ENCODE measurements at regions not wholly inside any gene's neighbourhood (a gene's known extent, or its start where the extent isn't known, plus 50 kb on each side); places are given as distances from the start of the nearest gene placed in this dataset.
"Not testable (repeated sequence)": the region's sequence is repeated elsewhere in the genome, so short reads cannot be mapped to it uniquely, and the experiment has no call there.

- FAIRE-seq = not testable (repeated sequence)
These were observed 346.0 kb downstream of the CNTNAP3B start for GRCh38 chr9:41783070-41783810.

GRCh38 chr9:41781899-41782298, 347.3 kb downstream of the CNTNAP3B start:
- DNase-seq (ENCODE audit: low read depth, low spot score); FAIRE-seq; H3K4me1 ChIP-seq (ENCODE audit: control insufficient read depth, extremely low read depth, insufficient read depth, low read length); H3K4me2 ChIP-seq (ENCODE audit: control insufficient read depth, extremely low read depth, insufficient read depth, low read depth, low read length); H4K20me1 ChIP-seq (ENCODE audit: control insufficient read depth, extremely low read depth, insufficient read depth, low read length); H3K9me3 ChIP-seq (ENCODE audit: control insufficient read depth, low read depth, low read length); H2AFZ ChIP-seq (ENCODE audit: control insufficient read depth, low read length); dilution Hi-C loops (cut with MboI; ENCODE audit: extremely low pct_ligation_motif_present, low sequenced_read_pairs); H3K4me3 ChIP-seq (ENCODE audit: control insufficient read depth in 2 of 3, extremely low read depth in 1 of 3, insufficient read depth in 2 of 3, low read depth in 1 of 3, low read length in 3 of 3); H3K27me3 ChIP-seq (ENCODE audit: control insufficient read depth, extremely low read depth, insufficient read depth, low read length); H3K36me3 ChIP-seq (ENCODE audit: control insufficient read depth in 2 of 2, extremely low read depth in 1 of 2, insufficient read depth in 2 of 2, low read length in 2 of 2); H3K9me1 ChIP-seq (ENCODE audit: control insufficient read depth, extremely low read depth, insufficient read depth, low read length); H3K27ac ChIP-seq (ENCODE audit: control insufficient read depth, insufficient read depth, low read length); H3K79me2 ChIP-seq (ENCODE audit: control insufficient read depth, insufficient read depth, low read length); H3K9ac ChIP-seq (ENCODE audit: control insufficient read depth, extremely low read depth, insufficient read depth, low read length): not testable (repeated sequence)

More at GRCh38 chr9:41783070-41783810, 346.0 kb downstream of the CNTNAP3B start:
- H3K27me3 ChIP-seq (ENCODE audit: control insufficient read depth, extremely low read depth, insufficient read depth, low read length); H3K9me3 ChIP-seq (ENCODE audit: control insufficient read depth, low read depth, low read length); H3K4me3 ChIP-seq (ENCODE audit: control insufficient read depth in 2 of 3, extremely low read depth in 1 of 3, insufficient read depth in 2 of 3, low read depth in 1 of 3, low read length in 3 of 3); H4K20me1 ChIP-seq (ENCODE audit: control insufficient read depth, extremely low read depth, insufficient read depth, low read length); H3K4me2 ChIP-seq (ENCODE audit: control insufficient read depth, extremely low read depth, insufficient read depth, low read depth, low read length); H3K79me2 ChIP-seq (ENCODE audit: control insufficient read depth, insufficient read depth, low read length); H3K4me1 ChIP-seq (ENCODE audit: control insufficient read depth, extremely low read depth, insufficient read depth, low read length); H3K27ac ChIP-seq (ENCODE audit: control insufficient read depth, insufficient read depth, low read length); H2AFZ ChIP-seq (ENCODE audit: control insufficient read depth, low read length); H3K9ac ChIP-seq (ENCODE audit: control insufficient read depth, extremely low read depth, insufficient read depth, low read length); dilution Hi-C loops (cut with MboI; ENCODE audit: extremely low pct_ligation_motif_present, low sequenced_read_pairs); H3K9me1 ChIP-seq (ENCODE audit: control insufficient read depth, extremely low read depth, insufficient read depth, low read length); H3K36me3 ChIP-seq (ENCODE audit: control insufficient read depth in 2 of 2, extremely low read depth in 1 of 2, insufficient read depth in 2 of 2, low read length in 2 of 2); DNase-seq (ENCODE audit: low read depth, low spot score): not testable (repeated sequence)

- H3K4me1 ChIP-seq (ENCODE audit: control insufficient read depth, extremely low read depth, insufficient read depth, low read length); H3K27ac ChIP-seq (ENCODE audit: control insufficient read depth, insufficient read depth, low read length); H4K20me1 ChIP-seq (ENCODE audit: control insufficient read depth, extremely low read depth, insufficient read depth, low read length); H3K79me2 ChIP-seq (ENCODE audit: control insufficient read depth, insufficient read depth, low read length); H3K9me3 ChIP-seq (ENCODE audit: control insufficient read depth, low read depth, low read length); DNase-seq (ENCODE audit: low read depth, low spot score); H3K4me2 ChIP-seq (ENCODE audit: control insufficient read depth, extremely low read depth, insufficient read depth, low read depth, low read length); H3K9me1 ChIP-seq (ENCODE audit: control insufficient read depth, extremely low read depth, insufficient read depth, low read length); dilution Hi-C loops (cut with MboI; ENCODE audit: extremely low pct_ligation_motif_present, low sequenced_read_pairs); H3K36me3 ChIP-seq (ENCODE audit: control insufficient read depth in 2 of 2, extremely low read depth in 1 of 2, insufficient read depth in 2 of 2, low read length in 2 of 2); H3K9ac ChIP-seq (ENCODE audit: control insufficient read depth, extremely low read depth, insufficient read depth, low read length); H2AFZ ChIP-seq (ENCODE audit: control insufficient read depth, low read length); H3K4me3 ChIP-seq (ENCODE audit: control insufficient read depth in 2 of 3, extremely low read depth in 1 of 3, insufficient read depth in 2 of 3, low read depth in 1 of 3, low read length in 3 of 3); FAIRE-seq; H3K27me3 ChIP-seq (ENCODE audit: control insufficient read depth, extremely low read depth, insufficient read depth, low read length): not testable (repeated sequence)
These were observed 349.3 kb downstream of the CNTNAP3B start for GRCh38 chr9:41779897-41780406.

GRCh38 chr9:41779192-41779591, 350.0 kb downstream of the CNTNAP3B start:
- H3K9me3 ChIP-seq (ENCODE audit: control insufficient read depth, low read depth, low read length); H3K9me1 ChIP-seq (ENCODE audit: control insufficient read depth, extremely low read depth, insufficient read depth, low read length); H3K27ac ChIP-seq (ENCODE audit: control insufficient read depth, insufficient read depth, low read length); DNase-seq (ENCODE audit: low read depth, low spot score); FAIRE-seq; H3K4me1 ChIP-seq (ENCODE audit: control insufficient read depth, extremely low read depth, insufficient read depth, low read length); H3K27me3 ChIP-seq (ENCODE audit: control insufficient read depth, extremely low read depth, insufficient read depth, low read length); H3K4me3 ChIP-seq (ENCODE audit: control insufficient read depth in 2 of 3, extremely low read depth in 1 of 3, insufficient read depth in 2 of 3, low read depth in 1 of 3, low read length in 3 of 3); H4K20me1 ChIP-seq (ENCODE audit: control insufficient read depth, extremely low read depth, insufficient read depth, low read length); H3K4me2 ChIP-seq (ENCODE audit: control insufficient read depth, extremely low read depth, insufficient read depth, low read depth, low read length); H3K79me2 ChIP-seq (ENCODE audit: control insufficient read depth, insufficient read depth, low read length); H3K36me3 ChIP-seq (ENCODE audit: control insufficient read depth in 2 of 2, extremely low read depth in 1 of 2, insufficient read depth in 2 of 2, low read length in 2 of 2); H2AFZ ChIP-seq (ENCODE audit: control insufficient read depth, low read length); H3K9ac ChIP-seq (ENCODE audit: control insufficient read depth, extremely low read depth, insufficient read depth, low read length); dilution Hi-C loops (cut with MboI; ENCODE audit: extremely low pct_ligation_motif_present, low sequenced_read_pairs): not testable (repeated sequence)

- H3K4me2 ChIP-seq (ENCODE audit: control insufficient read depth, extremely low read depth, insufficient read depth, low read depth, low read length); H3K4me1 ChIP-seq (ENCODE audit: control insufficient read depth, extremely low read depth, insufficient read depth, low read length); H3K9me3 ChIP-seq (ENCODE audit: control insufficient read depth, low read depth, low read length); H3K27me3 ChIP-seq (ENCODE audit: control insufficient read depth, extremely low read depth, insufficient read depth, low read length); H4K20me1 ChIP-seq (ENCODE audit: control insufficient read depth, extremely low read depth, insufficient read depth, low read length); dilution Hi-C loops (cut with MboI; ENCODE audit: extremely low pct_ligation_motif_present, low sequenced_read_pairs); H3K9ac ChIP-seq (ENCODE audit: control insufficient read depth, extremely low read depth, insufficient read depth, low read length); H3K4me3 ChIP-seq (ENCODE audit: control insufficient read depth in 2 of 3, extremely low read depth in 1 of 3, insufficient read depth in 2 of 3, low read depth in 1 of 3, low read length in 3 of 3); H2AFZ ChIP-seq (ENCODE audit: control insufficient read depth, low read length); H3K9me1 ChIP-seq (ENCODE audit: control insufficient read depth, extremely low read depth, insufficient read depth, low read length); H3K36me3 ChIP-seq (ENCODE audit: control insufficient read depth in 2 of 2, extremely low read depth in 1 of 2, insufficient read depth in 2 of 2, low read length in 2 of 2); DNase-seq (ENCODE audit: low read depth, low spot score); FAIRE-seq; H3K27ac ChIP-seq (ENCODE audit: control insufficient read depth, insufficient read depth, low read length); H3K79me2 ChIP-seq (ENCODE audit: control insufficient read depth, insufficient read depth, low read length): not testable (repeated sequence)
These were observed 350.6 kb downstream of the CNTNAP3B start for GRCh38 chr9:41778535-41779071.
